Astrocyte (in vitro differentiated cells and primary cell): ENCODE measurements at regions not wholly inside any gene's neighbourhood (a gene's known extent, or its start where the extent isn't known, plus 50 kb on each side); places are given as distances from the start of the nearest gene placed in this dataset.

Experiments used
- DNase-seq: peaks from one replicate; pipeline ENCODE4 v3.0.0-alpha.2; 2010; ENCODE audit warnings: low read depth
- FAIRE-seq: peaks from 2 replicates; lab custom pipeline; 2011; peaks lifted over from hg19 to GRCh38; lab: Jason Lieb, UNC
- H2AFZ ChIP-seq: 2 replicates; pipeline ENCODE4 v1.6.0; 2012; ENCODE audit warnings: low read depth, low read length, inconsistent platforms
- H3K27ac ChIP-seq: 2 replicates; pipeline ENCODE4 v1.5.1; 2011; ENCODE audit warnings: low read depth, low read length, inconsistent platforms
- H3K27me3 ChIP-seq: 2 replicates; pipeline ENCODE4 v1.6.0; 2011; ENCODE audit warnings: low read length, inconsistent platforms; ENCODE audit not compliant: insufficient read depth
- H3K36me3 ChIP-seq: 2 replicates; pipeline ENCODE4 v1.5.1; 2011; ENCODE audit warnings: low read length, inconsistent platforms; ENCODE audit not compliant: insufficient read depth
- H3K4me1 ChIP-seq: 2 replicates; pipeline ENCODE4 v1.5.1; 2011; ENCODE audit warnings: low read length, inconsistent platforms; ENCODE audit not compliant: insufficient read depth
- H3K4me2 ChIP-seq: 2 replicates; pipeline ENCODE4 v1.6.0; 2012; ENCODE audit warnings: low read length, inconsistent platforms
- H3K4me3 ChIP-seq: 2 replicates; pipeline ENCODE4 v1.5.1; 2011; ENCODE audit warnings: low read depth, mild to moderate bottlenecking, low read length, inconsistent platforms; ENCODE audit not compliant: insufficient read depth
- H3K79me2 ChIP-seq: 2 replicates; pipeline ENCODE4 v1.6.0; 2012; ENCODE audit warnings: mild to moderate bottlenecking, low read length, inconsistent platforms; ENCODE audit not compliant: insufficient read depth
- H3K9ac ChIP-seq: 2 replicates; pipeline ENCODE4 v1.6.0; 2012; ENCODE audit warnings: mild to moderate bottlenecking, low read length, inconsistent platforms
- H3K9me3 ChIP-seq: 2 replicates; pipeline ENCODE4 v1.5.1; 2012; ENCODE audit warnings: low read depth, mild to moderate bottlenecking, low read length, inconsistent platforms; ENCODE audit not compliant: insufficient read depth
- H4K20me1 ChIP-seq: 2 replicates; pipeline ENCODE4 v1.6.0; 2012; ENCODE audit warnings: low read length, inconsistent platforms; ENCODE audit not compliant: insufficient read depth
- H3K27ac Mint-ChIP-seq: one replicate; pipeline ENCODE4 v1.8.0; 2021; ENCODE audit warnings: mild to moderate bottlenecking, mixed read lengths; ENCODE audit not compliant: unreplicated experiment
- H3K27me3 Mint-ChIP-seq: one replicate; pipeline ENCODE4 v1.8.0; 2021; ENCODE audit warnings: low read depth, mixed read lengths; ENCODE audit not compliant: unreplicated experiment
- H3K36me3 Mint-ChIP-seq: one replicate; pipeline ENCODE4 v1.8.0; 2021; ENCODE audit warnings: low read depth, mixed read lengths; ENCODE audit not compliant: unreplicated experiment
- H3K4me1 Mint-ChIP-seq: one replicate; pipeline ENCODE4 v1.8.0; 2021; ENCODE audit warnings: low read depth, mixed read lengths; ENCODE audit not compliant: unreplicated experiment
- H3K4me3 Mint-ChIP-seq: one replicate; pipeline ENCODE4 v1.8.0; 2021; ENCODE audit warnings: mild to moderate bottlenecking, moderate library complexity, mixed read lengths; ENCODE audit not compliant: unreplicated experiment
- H3K9me3 Mint-ChIP-seq: one replicate; pipeline ENCODE4 v1.8.0; 2021; ENCODE audit warnings: mild to moderate bottlenecking, mixed read lengths; ENCODE audit not compliant: unreplicated experiment
- EZH2 ChIP-seq: IDR thresholded peaks from 2 replicates; pipeline ENCODE4 v1.6.1; 2012; ENCODE audit warnings: mild to moderate bottlenecking, low read length, inconsistent platforms; ENCODE audit not compliant: insufficient read depth
- TF ChIP-seq, protein P1 (sequence below): IDR thresholded peaks from 2 replicates; pipeline ENCODE4 v1.5.1; 2011; ENCODE audit warnings: low read depth, mild to moderate bottlenecking, inconsistent platforms, low read length, moderate library complexity; ENCODE audit not compliant: insufficient read depth

DNA sequence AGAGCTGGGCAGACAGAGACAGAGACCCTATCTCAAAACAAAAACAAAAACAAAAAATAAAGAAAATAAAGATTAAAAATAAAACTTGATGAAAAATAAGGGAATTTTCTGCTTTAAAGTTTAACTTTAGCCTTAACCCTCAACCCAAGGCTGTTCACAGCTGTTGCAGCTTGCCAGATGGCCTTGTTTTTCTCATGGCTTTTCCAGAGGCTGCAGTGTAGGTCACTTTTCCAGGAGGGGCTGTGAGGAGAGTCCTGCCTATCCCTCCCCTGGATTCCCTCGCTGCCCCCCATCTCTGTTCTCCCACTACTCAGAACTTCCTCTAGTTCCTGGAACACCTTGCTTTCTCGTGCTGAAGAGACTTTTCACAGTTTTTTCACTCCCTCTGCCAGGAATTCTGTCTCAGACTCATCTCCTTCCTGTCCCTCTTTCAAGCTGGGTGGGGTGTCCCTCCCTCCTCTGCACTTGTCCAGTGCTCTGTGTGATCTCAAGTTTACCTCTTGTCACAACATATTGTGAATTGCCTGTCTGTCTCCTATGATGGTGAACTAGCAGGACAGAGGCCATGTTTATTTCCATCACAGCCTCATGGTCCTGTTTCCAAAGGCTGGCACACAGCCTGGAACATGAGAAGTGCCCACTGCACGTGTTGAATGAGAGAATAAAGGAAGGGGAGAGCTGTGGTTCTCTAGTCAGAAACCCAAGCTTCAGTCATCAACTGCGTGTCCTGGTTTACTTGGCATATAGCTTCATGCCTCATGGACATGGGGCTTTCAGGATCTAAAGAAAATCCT lies 69.9 kb upstream of the MSI2 start:
- Histone ChIP-seq H4K20me1 (no peaks in the 10 kb centered on the region), H3K4me3 (no peak overlapping the region), H3K79me2 (no peaks in the 10 kb centered on the region), H3K9ac (no peak overlapping the region), H3K36me3 (no peaks in the 10 kb centered on the region), H3K9me3 (no peaks in the 10 kb centered on the region), H3K4me1 (no peaks in the 10 kb centered on the region), H3K27me3 (peaks cover 2% of the 10 kb centered on the region), H3K27ac (no peak overlapping the region), H2AFZ (no peak overlapping the region), H3K4me2 (no peak overlapping the region)
- FAIRE-seq, result no peak
- Mint-ChIP-seq H3K9me3 (no peaks in the 10 kb centered on the region), H3K4me3 (no peak overlapping the region), H3K4me1 (no peaks in the 10 kb centered on the region), H3K27me3 (peaks cover 9% of the 10 kb centered on the region), H3K27ac (no peak overlapping the region), H3K36me3 (no peaks in the 10 kb centered on the region)
- DNase-seq, result no peak
- TF ChIP-seq EZH2, result no peak
- TF ChIP-seq, protein P1, sequence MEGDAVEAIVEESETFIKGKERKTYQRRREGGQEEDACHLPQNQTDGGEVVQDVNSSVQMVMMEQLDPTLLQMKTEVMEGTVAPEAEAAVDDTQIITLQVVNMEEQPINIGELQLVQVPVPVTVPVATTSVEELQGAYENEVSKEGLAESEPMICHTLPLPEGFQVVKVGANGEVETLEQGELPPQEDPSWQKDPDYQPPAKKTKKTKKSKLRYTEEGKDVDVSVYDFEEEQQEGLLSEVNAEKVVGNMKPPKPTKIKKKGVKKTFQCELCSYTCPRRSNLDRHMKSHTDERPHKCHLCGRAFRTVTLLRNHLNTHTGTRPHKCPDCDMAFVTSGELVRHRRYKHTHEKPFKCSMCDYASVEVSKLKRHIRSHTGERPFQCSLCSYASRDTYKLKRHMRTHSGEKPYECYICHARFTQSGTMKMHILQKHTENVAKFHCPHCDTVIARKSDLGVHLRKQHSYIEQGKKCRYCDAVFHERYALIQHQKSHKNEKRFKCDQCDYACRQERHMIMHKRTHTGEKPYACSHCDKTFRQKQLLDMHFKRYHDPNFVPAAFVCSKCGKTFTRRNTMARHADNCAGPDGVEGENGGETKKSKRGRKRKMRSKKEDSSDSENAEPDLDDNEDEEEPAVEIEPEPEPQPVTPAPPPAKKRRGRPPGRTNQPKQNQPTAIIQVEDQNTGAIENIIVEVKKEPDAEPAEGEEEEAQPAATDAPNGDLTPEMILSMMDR, result no peak

DNA sequence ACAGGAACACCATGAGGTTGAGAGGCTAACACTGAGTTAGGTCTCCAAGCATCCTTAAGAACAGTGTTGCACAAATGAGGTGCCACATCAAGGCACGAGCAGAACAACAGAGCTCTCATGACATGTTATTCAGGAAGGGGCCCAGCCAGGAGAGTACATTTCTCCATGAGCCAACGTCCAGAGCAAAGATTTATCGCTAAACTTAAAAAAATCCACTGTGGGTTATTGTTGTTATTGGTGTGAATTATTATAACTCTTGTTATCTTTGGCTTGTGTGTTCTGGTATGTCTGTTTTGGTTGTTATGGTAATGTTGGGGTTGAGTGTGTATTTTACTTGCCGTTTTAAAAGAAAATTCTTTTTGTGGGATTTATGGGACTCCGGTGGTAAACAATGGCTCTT lies 68.9 kb upstream of the MSI2 start:
- no peaks in the 10 kb centered on the region for H3K36me3 ChIP-seq
- H3K4me3 ChIP-seq, result no peak overlapping the region
- H3K27ac ChIP-seq, result no peak overlapping the region
- H3K4me1 ChIP-seq, result no peaks in the 10 kb centered on the region
- no peak overlapping the region for H2AFZ ChIP-seq
- Mint-ChIP-seq H3K36me3 (no peaks in the 10 kb centered on the region), H3K4me1 (no peaks in the 10 kb centered on the region), H3K27me3 (peaks cover 15% of the 10 kb centered on the region), H3K9me3 (no peaks in the 10 kb centered on the region), H3K4me3 (no peak overlapping the region), H3K27ac (no peak overlapping the region)
- FAIRE-seq, result no peak
- no peaks in the 10 kb centered on the region for H4K20me1 ChIP-seq
- TF ChIP-seq, protein P1, result no peak
- no peak for TF ChIP-seq EZH2
- no peaks in the 10 kb centered on the region for H3K79me2 ChIP-seq
- H3K27me3 ChIP-seq, result peaks cover 3% of the 10 kb centered on the region
- no peaks in the 10 kb centered on the region for H3K9me3 ChIP-seq
- no peak overlapping the region for H3K9ac ChIP-seq
- DNase-seq, result no peak
- H3K4me2 ChIP-seq, result no peak overlapping the region
